Kidney epithelial cell (primary cell): ENCODE measurements at regions not wholly inside any gene's neighbourhood (a gene's known extent, or its start where the extent isn't known, plus 50 kb on each side); places are given as distances from the start of the nearest gene placed in this dataset.
A peak's percentile ranks its signal among the peaks of the same experiment; 100 is the strongest.

Experiments
- DNase-seq: peaks from one replicate; pipeline ENCODE4 v3.0.0-alpha.2; 2010; ENCODE audit warnings: low read depth
- H3K27me3 ChIP-seq: 2 replicates; pipeline ENCODE4 v1.6.0; 2011; ENCODE audit warnings: low read length; ENCODE audit not compliant: control insufficient read depth, insufficient read depth
- H3K36me3 ChIP-seq: 2 replicates; pipeline ENCODE4 v1.5.1; 2011; ENCODE audit warnings: low read length; ENCODE audit not compliant: control insufficient read depth, insufficient read depth
- H3K4me3 ChIP-seq: 2 replicates; pipeline ENCODE4 v1.5.1; 2011; ENCODE audit warnings: low read depth, mild to moderate bottlenecking, control low read depth, low read length
- CTCF ChIP-seq: IDR thresholded peaks from 2 replicates; pipeline ENCODE4 v1.5.1; 2011; ENCODE audit warnings: mild to moderate bottlenecking, moderate library complexity, low read length, control low read depth, inconsistent platforms; ENCODE audit not compliant: insufficient read depth, poor library complexity, severe bottlenecking

GRCh38 chr10:31081937-31082840 is 50.5 kb upstream of the ZNF438 start:
- no peak for TF ChIP-seq CTCF
- Histone ChIP-seq H3K27me3 (no peaks in the 10 kb centered on the region), H3K36me3 (no peaks in the 10 kb centered on the region), H3K4me3 (no peak overlapping the region)
- DNase-seq, result no peak

- Histone ChIP-seq H3K27me3 (no peaks in the 10 kb centered on the region), H3K4me3 (no peak overlapping the region), H3K36me3 (no peaks in the 10 kb centered on the region)
- peak; percentile 61 for TF ChIP-seq CTCF
- no peak for DNase-seq
These were observed 52.1 kb upstream of the ZNF438 start for GRCh38 chr10:31083765-31084184.

GRCh38 chr10:31087011-31087410 is 55.3 kb upstream of the ZNF438 start:
- Histone ChIP-seq H3K4me3 (no peak overlapping the region), H3K36me3 (no peaks in the 10 kb centered on the region), H3K27me3 (no peaks in the 10 kb centered on the region)
- no peak for TF ChIP-seq CTCF
- DNase-seq, result no peak

- no peak for TF ChIP-seq CTCF
- no peak overlapping the region for H3K4me3 ChIP-seq
- no peaks in the 10 kb centered on the region for H3K36me3 ChIP-seq
- H3K27me3 ChIP-seq, result no peaks in the 10 kb centered on the region
- DNase-seq, result no peak
These were observed 56.2 kb upstream of the ZNF438 start for GRCh38 chr10:31087851-31088250.

- H3K36me3 ChIP-seq, result no peaks in the 10 kb centered on the region
- no peak for TF ChIP-seq CTCF
- no peak overlapping the region for H3K4me3 ChIP-seq
- no peaks in the 10 kb centered on the region for H3K27me3 ChIP-seq
- DNase-seq, result no peak
These were observed 59.4 kb upstream of the ZNF438 start for GRCh38 chr10:31090894-31091607.
